SH-SY5Y (cell line): ENCODE measurements at regions not wholly inside any gene's neighbourhood (a gene's known extent, or its start where the extent isn't known, plus 50 kb on each side); places are given as distances from the start of the nearest gene placed in this dataset.

Experiments
- GATA2 ChIP-seq: IDR thresholded peaks from 2 replicates; pipeline ENCODE4 v1.6.1; 2011; ENCODE audit warnings: mild to moderate bottlenecking, low read depth, low read length
- GATA3 ChIP-seq: IDR thresholded peaks from 2 replicates; pipeline ENCODE4 v1.6.1; 2011; ENCODE audit warnings: low read depth, mild to moderate bottlenecking, low read length, moderate library complexity

- TF ChIP-seq GATA2 (no peak), GATA3 (no peak)
Observed at GRCh38 chr10:90557385-90557784, 300.5 kb downstream of the HTR7 start.
